GM12872 (cell line): ENCODE measurements at regions not wholly inside any gene's neighbourhood (a gene's known extent, or its start where the extent isn't known, plus 50 kb on each side); places are given as distances from the start of the nearest gene placed in this dataset.

Experiments
- CTCF ChIP-seq: IDR thresholded peaks from 3 replicates; pipeline ENCODE4 v1.5.1; 2011; ENCODE audit warnings: low read depth, mild to moderate bottlenecking, low read length, moderate library complexity; ENCODE audit not compliant: insufficient read depth

GRCh38 chr10:3668276-3668965, 116.6 kb downstream of the KLF6 start:
- TF ChIP-seq CTCF, result no peak

- no peak for TF ChIP-seq CTCF
Observed at GRCh38 chr10:3666525-3667302, 118.3 kb downstream of the KLF6 start.

- no peak for TF ChIP-seq CTCF
Observed at GRCh38 chr10:3665316-3665908, 119.6 kb downstream of the KLF6 start.

GRCh38 chr10:3662775-3663174, 122.2 kb downstream of the KLF6 start:
- TF ChIP-seq CTCF, result no peak

- TF ChIP-seq CTCF, result no peak
Observed at GRCh38 chr10:3661271-3661670, 123.7 kb downstream of the KLF6 start.

GRCh38 chr10:3660753-3661152, 124.3 kb downstream of the KLF6 start:
- no peak for TF ChIP-seq CTCF

GRCh38 chr10:3659203-3659917, 125.6 kb downstream of the KLF6 start:
- TF ChIP-seq CTCF, result no peak
